Endothelial cell of umbilical vein (primary cell): ENCODE measurements at regions not wholly inside any gene's neighbourhood (a gene's known extent, or its start where the extent isn't known, plus 50 kb on each side); places are given as distances from the start of the nearest gene placed in this dataset.

Experiments used
- BruUV-seq: library from RNA; stranded (reverse); fragments of 400-500 nt; replicated peaks from 2 replicates; lab custom pipeline; 2021; lab: Mats Ljungman, UMichigan
- CTCF ChIA-PET: fragments of 300-600, 350-600 bp; sonication (Branson Sonifier 250); formaldehyde crosslinking; loops from one replicate; lab custom pipeline; 2021; ENCODE audit warnings: antibody characterized with exemption, inconsistent platforms; lab: Charles Lee
- POLR2A ChIA-PET: fragments of 300-600, 350-600 bp; sonication (Branson Sonifier 250); formaldehyde crosslinking; loops from one replicate; lab custom pipeline; 2021; ENCODE audit warnings: antibody characterized with exemption, inconsistent platforms; lab: Charles Lee
- DNase-seq: peaks from one replicate; pipeline ENCODE4 v3.0.0-alpha.2; 2011; ENCODE audit warnings: low read depth, low spot score
- FAIRE-seq: peaks from 2 replicates; lab custom pipeline; 2011; peaks lifted over from hg19 to GRCh38; lab: Jason Lieb, UNC
- H2AFZ ChIP-seq: 2 replicates; pipeline ENCODE4 v1.6.0; 2012; ENCODE audit warnings: low read depth, low read length, control low read depth, inconsistent platforms
- H3K27ac ChIP-seq: 2 replicates; pipeline ENCODE4 v1.5.1; 2011; ENCODE audit warnings: low read depth, mild to moderate bottlenecking, control low read depth, low read length, moderate library complexity; ENCODE audit not compliant: insufficient read depth
- H3K27me3 ChIP-seq, 2 experiments: 2 replicates each; pipeline versions ENCODE4 v1.6.0 to v1.6.1; 2011; ENCODE audit warnings: low read length in 2 of 2, mixed read lengths in 1 of 2; ENCODE audit not compliant: control insufficient read depth in 2 of 2, insufficient read depth in 2 of 2
- H3K36me3 ChIP-seq, 2 experiments: 2 replicates in 1 of 2; 3 replicates in 1 of 2; pipeline ENCODE4 v1.5.1; 2011; ENCODE audit warnings: low read length in 2 of 2, mild to moderate bottlenecking in 1 of 2, moderate library complexity in 1 of 2; ENCODE audit not compliant: control insufficient read depth in 2 of 2, insufficient read depth in 2 of 2; ENCODE audit errors: extremely low read depth in 1 of 2
- H3K4me1 ChIP-seq: 3 replicates; pipeline ENCODE4 v1.5.1; 2011; ENCODE audit warnings: mild to moderate bottlenecking, low read length; ENCODE audit not compliant: control insufficient read depth, insufficient read depth; ENCODE audit errors: extremely low read depth
- H3K4me2 ChIP-seq: 2 replicates; pipeline ENCODE4 v1.6.1; 2011; ENCODE audit warnings: low read length, control low read depth, mixed read lengths; ENCODE audit not compliant: insufficient read depth
- H3K4me3 ChIP-seq, 3 experiments: fragments of 200-600 bp in 1 of 3; sonication (generic), shearing (Covaris generic) in 1 of 3; replicated peaks in 1 of 3; 2 replicates each; pipeline ENCODE4 v1.5.1; 2011 to 2016; ENCODE audit warnings: control low read depth in 3 of 3, low read length in 3 of 3, mild to moderate bottlenecking in 2 of 3, inconsistent platforms in 1 of 3, low read depth in 1 of 3, moderate library complexity in 1 of 3; ENCODE audit not compliant: insufficient read depth in 1 of 3
- H3K79me2 ChIP-seq: 2 replicates; pipeline ENCODE4 v1.6.0; 2012; ENCODE audit warnings: low read length, inconsistent platforms; ENCODE audit not compliant: control insufficient read depth, insufficient read depth
- H3K9ac ChIP-seq: replicated peaks from 2 replicates; pipeline ENCODE3; 2011; ENCODE audit warnings: low read length, control low read depth; ENCODE audit not compliant: insufficient read depth; ENCODE audit errors: extremely low read depth
- H3K9me1 ChIP-seq: replicated peaks from 3 replicates; pipeline ENCODE4 v1.6.0; 2011; ENCODE audit warnings: mild to moderate bottlenecking, low read length; ENCODE audit not compliant: control insufficient read depth, insufficient read depth; ENCODE audit errors: extremely low read depth
- H3K9me3 ChIP-seq: replicated peaks from 2 replicates; pipeline ENCODE4 v1.5.1; 2012; ENCODE audit warnings: low read length, inconsistent platforms; ENCODE audit not compliant: control insufficient read depth, insufficient read depth
- H4K20me1 ChIP-seq: replicated peaks from 2 replicates; pipeline ENCODE3; 2011; ENCODE audit warnings: mild to moderate bottlenecking, low read length; ENCODE audit not compliant: control insufficient read depth, insufficient read depth; ENCODE audit errors: extremely low read depth
- CTCF ChIP-seq, 2 donors: IDR thresholded peaks; 1 replicate in 1 of 2; 2 replicates in 1 of 2; pipeline ENCODE4 v1.5.1; 2011; ENCODE audit warnings: low read length in 2 of 2, mild to moderate bottlenecking in 2 of 2, moderate library complexity in 2 of 2, control low read depth in 1 of 2, inconsistent platforms in 1 of 2, low read depth in 1 of 2; ENCODE audit not compliant: insufficient read depth in 1 of 2; ENCODE audit errors: extremely low read depth in 1 of 2
- EZH2 ChIP-seq: IDR thresholded peaks from 2 replicates; pipeline ENCODE4 v1.6.1; 2012; ENCODE audit warnings: borderline replicate concordance, low read depth, mild to moderate bottlenecking, moderate library complexity, low read length, inconsistent platforms; ENCODE audit not compliant: severe bottlenecking
- FOS ChIP-seq: IDR thresholded peaks from 2 replicates; pipeline ENCODE4 v1.6.1; 2011; ENCODE audit warnings: mild to moderate bottlenecking, low read length, moderate library complexity, borderline replicate concordance; ENCODE audit not compliant: insufficient read depth
- GATA2 ChIP-seq: IDR thresholded peaks from 2 replicates; pipeline ENCODE4 v1.7.0; 2011; ENCODE audit warnings: low read depth, mild to moderate bottlenecking, moderate library complexity, mixed read lengths, low read length; ENCODE audit not compliant: insufficient read length, insufficient read depth
- JUN ChIP-seq: IDR thresholded peaks from 2 replicates; pipeline ENCODE4 v1.6.1; 2011; ENCODE audit warnings: borderline replicate concordance, low read depth; ENCODE audit not compliant: insufficient read length, insufficient read depth
- MAX ChIP-seq: IDR thresholded peaks from 2 replicates; pipeline ENCODE4 v1.6.1; 2011; ENCODE audit not compliant: insufficient read depth, insufficient read length
- MYC ChIP-seq: IDR thresholded peaks from one replicate; pipeline ENCODE4 v1.6.1; 2011; ENCODE audit warnings: mild to moderate bottlenecking, low read depth, low read length
- POLR2A ChIP-seq: IDR thresholded peaks from 2 replicates; pipeline ENCODE4 v1.6.1; 2012; ENCODE audit warnings: low read depth, mild to moderate bottlenecking, control low read depth, low read length
- POLR2AphosphoS5 ChIP-seq: IDR thresholded peaks from 2 replicates; pipeline ENCODE4 v1.6.1; 2012; ENCODE audit warnings: low read depth, mild to moderate bottlenecking, control low read depth, low read length, moderate library complexity; ENCODE audit not compliant: insufficient read depth
- dilution Hi-C: fragments of 300-500 bp; cut with MboI; formaldehyde crosslinking; loops from one replicate; pipeline ENCODE4 v1.15.0; 2019; ENCODE audit warnings: low sequenced_read_pairs; ENCODE audit not compliant: extremely low pct_ligation_motif_present
- intact Hi-C: fragments of 100-400 bp; cut with micrococcal nuclease; formaldehyde crosslinking; loops from one replicate; pipeline ENCODE4 v1.10.0; 2022

- Histone ChIP-seq H3K4me3 (no peak overlapping the region), H3K9me3 (no peaks in the 10 kb centered on the region), H3K36me3 (no peaks in the 10 kb centered on the region), H3K27me3 (no peaks in the 10 kb centered on the region), H2AFZ (no peak overlapping the region), H3K9me1 (no peaks in the 10 kb centered on the region), H3K27ac (no peak overlapping the region), H3K9ac (no peak overlapping the region), H4K20me1 (no peaks in the 10 kb centered on the region), H3K4me2 (no peak overlapping the region), H3K4me1 (no peaks in the 10 kb centered on the region), H3K79me2 (no peaks in the 10 kb centered on the region)
- no TSS peak for BruUV-seq
- TF ChIP-seq MYC (no peak), CTCF (IDR thresholded peaks at IDR 0.05; ENCODE audit: extremely low read depth in 1 of 2, insufficient read depth in 1 of 2, low read depth in 1 of 2, low read length in 2 of 2) (no peak), POLR2AphosphoS5 (no peak), GATA2 (no peak), JUN (no peak), EZH2 (no peak), MAX (no peak), POLR2A (no peak), FOS (no peak)
- dilution Hi-C loops (no loop called here), intact Hi-C loops (no loop called here)
- no peak for DNase-seq
- ChIA-PET POLR2A (no interaction called here), CTCF (interaction anchor here (0.9 kb wide), 1 partner anchor 19 kb away, joined by 3 read pairs; no protein-coding TSS in a partner anchor)
- no peak for FAIRE-seq
These were observed 92.4 kb downstream of the CD24 start for GRCh38 chr6:106882138-106882537.
